Spleen (tissue), 11 donors: ENCODE measurements at regions not wholly inside any gene's neighbourhood (a gene's known extent, or its start where the extent isn't known, plus 50 kb on each side); places are given as distances from the start of the nearest gene placed in this dataset.

ENCODE experiments used
- DNase-seq: peaks from one replicate; pipeline ENCODE4 v3.0.0-alpha.2; 2020
- H3K27ac ChIP-seq, 8 donors: fragments of 200-600 bp; sonication (generic) in 7 of 8; 1 replicate in 4 of 8; 2 replicates in 4 of 8; pipeline versions ENCODE4 v1.5.0 to v1.8.0; 2016 to 2021; ENCODE audit warnings: inconsistent platforms in 4 of 8, mild to moderate bottlenecking in 4 of 8, moderate library complexity in 1 of 8
- H3K27me3 ChIP-seq, 7 donors: fragments of 200-600 bp; sonication (generic) in 6 of 7; replicated peaks in 1 of 7; 1 replicate in 4 of 7; 2 replicates in 3 of 7; pipeline versions ENCODE4 v1.5.0 to v1.8.0; 2016 to 2021; ENCODE audit warnings: inconsistent platforms in 3 of 7, mild to moderate bottlenecking in 1 of 7
- H3K36me3 ChIP-seq, 6 donors: fragments of 200-600 bp; sonication (generic) in 5 of 6; 1 replicate in 4 of 6; 2 replicates in 2 of 6; pipeline versions ENCODE4 v1.5.0 to v1.8.0; 2016 to 2021; ENCODE audit warnings: inconsistent platforms in 2 of 6
- H3K4me1 ChIP-seq, 6 donors: fragments of 200-600 bp; sonication (generic) in 5 of 6; 1 replicate in 3 of 6; 2 replicates in 3 of 6; pipeline versions ENCODE4 v1.5.0 to v1.8.0; 2016 to 2021; ENCODE audit warnings: inconsistent platforms in 3 of 6
- H3K4me3 ChIP-seq, 8 donors: fragments of 200-600 bp; sonication (generic) in 7 of 8; 1 replicate in 4 of 8; 2 replicates in 4 of 8; pipeline versions ENCODE4 v1.5.0 to v1.8.0; 2016 to 2021; ENCODE audit warnings: inconsistent platforms in 4 of 8, mild to moderate bottlenecking in 4 of 8, moderate library complexity in 2 of 8
- H3K9me3 ChIP-seq, 8 donors: fragments of 200-600 bp; sonication (generic) in 7 of 8; 1 replicate in 4 of 8; 2 replicates in 4 of 8; pipeline versions ENCODE4 v1.5.0 to v1.8.0; 2016 to 2021; ENCODE audit warnings: inconsistent platforms in 4 of 8
- POLR2A ChIP-seq, 3 donors: fragments of 450-650 bp; IDR thresholded peaks; one replicate each; pipeline ENCODE4 v1.5.1; 2017; ENCODE audit warnings: antibody characterized with exemption in 3 of 3, mild to moderate bottlenecking in 1 of 3
- POLR2AphosphoS5 ChIP-seq, 3 donors: sonication (generic); formaldehyde crosslinking; IDR thresholded peaks; one replicate each; pipeline ENCODE4 v1.5.1; 2017; ENCODE audit warnings: antibody characterized with exemption in 3 of 3
- WGBS, 5 donors: extraction: QIAGEN DNeasy Blood & Tissue Kit in 3 of 5; methylation state at CpG; one replicate each; pipeline versions ENCODE4 v1.1.5 to v1.1.7; 2013 to 2018; 5-methylcytosine and 5-hydroxymethylcytosine counted together
- intact Hi-C: fragments of 100-400 bp; cut with DNase I; formaldehyde crosslinking; loops from one replicate; pipeline ENCODE4 v1.15.0; 2023; ENCODE audit warnings: low total_unique reads
- TF ChIP-seq, protein P1 (sequence below), 11 experiments: fragments of 200-600 bp in 7 of 11; fragments of 450-650 bp in 4 of 11; sonication (generic) in 4 of 11; IDR thresholded peaks in 8 of 11; conservative IDR thresholded peaks in 3 of 11; 1 replicate in 7 of 11; 2 replicates in 4 of 11; pipeline versions ENCODE4 v1.4.0 to v1.8.0; 2016 to 2021; ENCODE audit warnings: antibody characterized with exemption in 11 of 11, inconsistent platforms in 4 of 11, mild to moderate bottlenecking in 1 of 11
- donor health status: healthy with polysubstance abuse.
- donor health status: DM: no; HTN: no; CAD: no; lungs with moderate emphysema.
- donor health status: DM: no; HTN: no; CAD: no.
- donor health status: Bipolar disorder and iron deficiency.
- donor health status: healthy.
- donor health status: DM: no; HTN: no; CAD: no.
- donor health status: DM: yes; HTN: yes; CAD: no.

DNA sequence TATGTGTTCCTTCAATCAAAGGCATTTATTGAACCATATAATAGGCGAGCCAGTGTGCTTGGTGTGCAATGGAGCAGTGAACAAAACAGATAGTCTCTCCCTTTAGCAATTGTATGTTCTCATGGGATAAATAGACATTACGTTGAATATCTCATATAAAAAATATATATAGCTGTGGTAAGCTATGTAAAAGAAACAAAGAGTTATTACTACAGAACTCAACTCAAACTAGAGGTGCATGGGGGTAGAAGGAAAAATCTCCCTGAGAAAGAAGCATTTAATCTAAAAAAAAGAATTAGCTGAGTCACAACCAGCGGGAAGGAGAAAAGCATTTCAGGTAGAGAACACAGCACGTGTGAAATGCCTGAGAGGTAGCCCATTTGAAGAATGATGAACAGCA, 919.3 kb downstream of the CDH11 start:
- no peak for DNase-seq
- no peaks in the 10 kb centered on the region for H3K4me1 ChIP-seq
- H3K4me3 ChIP-seq, result no peak overlapping the region
- 67 to 80% (median 72%) methylated on average over 4 of the region's 4 CpGs for WGBS, 5 donors
- H3K36me3 ChIP-seq, result no peaks in the 10 kb centered on the region
- TF ChIP-seq POLR2A (IDR thresholded peaks at IDR 0.05), result no peak
- no peak for TF ChIP-seq POLR2AphosphoS5 (IDR thresholded peaks at IDR 0.05)
- TF ChIP-seq, protein P1, sequence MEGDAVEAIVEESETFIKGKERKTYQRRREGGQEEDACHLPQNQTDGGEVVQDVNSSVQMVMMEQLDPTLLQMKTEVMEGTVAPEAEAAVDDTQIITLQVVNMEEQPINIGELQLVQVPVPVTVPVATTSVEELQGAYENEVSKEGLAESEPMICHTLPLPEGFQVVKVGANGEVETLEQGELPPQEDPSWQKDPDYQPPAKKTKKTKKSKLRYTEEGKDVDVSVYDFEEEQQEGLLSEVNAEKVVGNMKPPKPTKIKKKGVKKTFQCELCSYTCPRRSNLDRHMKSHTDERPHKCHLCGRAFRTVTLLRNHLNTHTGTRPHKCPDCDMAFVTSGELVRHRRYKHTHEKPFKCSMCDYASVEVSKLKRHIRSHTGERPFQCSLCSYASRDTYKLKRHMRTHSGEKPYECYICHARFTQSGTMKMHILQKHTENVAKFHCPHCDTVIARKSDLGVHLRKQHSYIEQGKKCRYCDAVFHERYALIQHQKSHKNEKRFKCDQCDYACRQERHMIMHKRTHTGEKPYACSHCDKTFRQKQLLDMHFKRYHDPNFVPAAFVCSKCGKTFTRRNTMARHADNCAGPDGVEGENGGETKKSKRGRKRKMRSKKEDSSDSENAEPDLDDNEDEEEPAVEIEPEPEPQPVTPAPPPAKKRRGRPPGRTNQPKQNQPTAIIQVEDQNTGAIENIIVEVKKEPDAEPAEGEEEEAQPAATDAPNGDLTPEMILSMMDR (IDR thresholded peaks at IDR 0.05 in 8 of 11, conservative IDR thresholded peaks at IDR 0.05 in 3 of 11), result no peak
- intact Hi-C loops, result no loop called here
- no peaks in the 10 kb centered on the region for H3K27me3 ChIP-seq
- peaks cover 0 to 3% (median 0%) of the 10 kb centered on the region in 8 donors for H3K9me3 ChIP-seq
- H3K27ac ChIP-seq, result no peak overlapping the region

DNA sequence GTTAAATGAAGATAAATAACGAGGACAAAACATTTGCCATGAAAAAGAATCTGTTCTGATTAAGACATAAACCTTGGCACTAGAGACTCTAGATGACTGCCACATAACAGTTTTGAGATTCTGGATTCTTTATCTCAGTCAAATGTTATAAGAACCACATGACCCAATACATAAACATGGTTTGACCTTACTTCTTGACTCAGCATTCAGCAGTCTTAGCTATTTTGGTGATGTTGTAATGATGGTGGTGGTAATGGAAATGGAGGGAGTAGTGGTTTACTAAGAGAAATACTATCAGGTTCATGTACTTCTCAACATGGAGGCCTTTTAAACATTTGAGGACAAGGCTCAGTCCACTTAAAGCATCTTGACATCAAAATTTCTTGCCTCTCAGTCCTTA, 925.4 kb downstream of the CDH11 start:
- intact Hi-C loops, result no loop called here
- 37 to 57% (median 49%) methylated on average over 1 of the region's 1 CpG for WGBS, 5 donors
- no peak for DNase-seq
- Histone ChIP-seq H3K4me3 (no peak overlapping the region), H3K4me1 (no peaks in the 10 kb centered on the region), H3K9me3 (peaks cover 0 to 5% (median 0%) of the 10 kb centered on the region in 8 donors), H3K27ac (no peak overlapping the region), H3K36me3 (no peaks in the 10 kb centered on the region), H3K27me3 (no peaks in the 10 kb centered on the region)
- TF ChIP-seq POLR2AphosphoS5 (IDR thresholded peaks at IDR 0.05) (no peak), POLR2A (IDR thresholded peaks at IDR 0.05) (no peak)
- TF ChIP-seq, protein P1 (IDR thresholded peaks at IDR 0.05 in 8 of 11, conservative IDR thresholded peaks at IDR 0.05 in 3 of 11), result no peak

DNA sequence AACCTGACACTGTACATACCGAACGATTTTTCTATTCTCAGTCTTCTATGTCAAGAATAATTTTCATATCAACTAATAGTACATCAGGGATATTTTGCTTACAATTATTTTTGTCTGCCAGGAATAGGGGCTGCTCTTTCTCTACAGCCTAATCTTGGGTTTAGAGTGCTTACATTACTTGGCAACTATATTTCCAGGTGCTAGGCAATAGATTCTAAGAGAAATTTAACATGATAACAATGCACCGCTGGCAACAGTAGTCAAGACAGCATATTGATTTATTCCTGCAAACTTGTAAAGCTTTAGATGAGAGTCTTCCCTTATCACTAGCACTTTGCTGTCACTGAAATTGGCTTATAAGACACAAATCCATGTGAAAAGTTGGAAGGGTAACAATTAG, 935.9 kb downstream of the CDH11 start:
- TF ChIP-seq POLR2A (IDR thresholded peaks at IDR 0.05) (no peak), POLR2AphosphoS5 (IDR thresholded peaks at IDR 0.05) (no peak)
- TF ChIP-seq, protein P1 (IDR thresholded peaks at IDR 0.05 in 8 of 11, conservative IDR thresholded peaks at IDR 0.05 in 3 of 11), result no peak
- Histone ChIP-seq H3K4me3 (no peak overlapping the region), H3K4me1 (no peaks in the 10 kb centered on the region), H3K27me3 (no peaks in the 10 kb centered on the region), H3K27ac (no peak overlapping the region), H3K36me3 (no peaks in the 10 kb centered on the region), H3K9me3 (peaks cover 0 to 11% (median 0%) of the 10 kb centered on the region in 8 donors)
- intact Hi-C loops, result no loop called here
- 80 to 91% (median 89%) methylated on average over 3 of the region's 3 CpGs for WGBS, 5 donors
- DNase-seq, result no peak

DNA sequence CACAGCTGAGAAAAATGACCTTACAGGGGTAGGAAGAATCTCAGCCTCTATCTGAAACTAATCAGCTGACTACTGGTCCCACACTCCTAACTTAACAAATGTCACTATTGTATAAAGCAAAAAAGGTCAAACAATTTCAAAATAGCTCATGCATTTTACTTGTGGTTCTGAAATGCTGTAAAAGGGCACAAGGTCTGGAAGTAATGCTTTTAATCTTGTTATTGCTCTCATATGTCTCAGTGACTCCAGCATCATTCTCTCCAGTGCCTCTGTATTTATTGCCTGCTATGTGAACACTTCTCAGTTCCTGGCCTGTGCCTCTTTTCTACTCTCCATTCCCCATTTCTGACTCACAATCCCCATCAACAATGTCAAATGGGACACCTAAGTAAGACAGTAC, 937.7 kb downstream of the CDH11 start:
- Histone ChIP-seq H3K4me1 (no peaks in the 10 kb centered on the region), H3K27ac (no peak overlapping the region), H3K9me3 (peaks cover 0 to 17% (median 3%) of the 10 kb centered on the region in 8 donors), H3K4me3 (no peak overlapping the region), H3K27me3 (no peaks in the 10 kb centered on the region), H3K36me3 (no peaks in the 10 kb centered on the region)
- TF ChIP-seq POLR2A (IDR thresholded peaks at IDR 0.05) (no peak), POLR2AphosphoS5 (IDR thresholded peaks at IDR 0.05) (no peak)
- TF ChIP-seq, protein P1 (IDR thresholded peaks at IDR 0.05 in 8 of 11, conservative IDR thresholded peaks at IDR 0.05 in 3 of 11), result no peak
- intact Hi-C loops, result no loop called here
- DNase-seq, result no peak
